ENCODE measurements at regions not wholly inside any gene's neighbourhood (a gene's known extent, or its start where the extent isn't known, plus 50 kb on each side); places are given as distances from the start of the nearest gene placed in this dataset.
"Not testable (repeated sequence)": the region's sequence is repeated elsewhere in the genome, so short reads cannot be mapped to it uniquely, and the experiment has no call there.

DNA sequence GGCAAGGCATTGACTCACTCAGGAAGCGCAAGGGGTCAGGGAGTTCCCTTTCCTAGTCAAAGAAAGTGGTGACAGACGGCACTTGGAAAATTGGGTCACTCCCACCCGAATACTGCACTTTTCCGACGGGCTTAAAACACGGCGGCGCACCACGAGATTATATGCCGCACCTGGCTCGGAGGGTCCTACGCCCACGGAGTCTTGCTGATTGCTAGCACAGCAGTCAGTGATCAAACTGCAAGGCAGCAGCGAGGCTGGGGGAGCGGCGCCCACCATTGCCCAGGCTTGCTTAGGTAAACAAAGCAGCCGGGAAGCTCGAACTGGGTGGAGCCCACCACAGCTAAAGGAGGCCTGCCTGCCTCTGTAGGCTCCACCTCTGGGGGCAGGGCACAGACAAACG is 240.5 kb upstream of the CNR1 start:
- not testable (repeated sequence) for TF ChIP-seq POLR2AphosphoS5 (IDR thresholded peaks at IDR 0.05)
- TF ChIP-seq, protein P1, sequence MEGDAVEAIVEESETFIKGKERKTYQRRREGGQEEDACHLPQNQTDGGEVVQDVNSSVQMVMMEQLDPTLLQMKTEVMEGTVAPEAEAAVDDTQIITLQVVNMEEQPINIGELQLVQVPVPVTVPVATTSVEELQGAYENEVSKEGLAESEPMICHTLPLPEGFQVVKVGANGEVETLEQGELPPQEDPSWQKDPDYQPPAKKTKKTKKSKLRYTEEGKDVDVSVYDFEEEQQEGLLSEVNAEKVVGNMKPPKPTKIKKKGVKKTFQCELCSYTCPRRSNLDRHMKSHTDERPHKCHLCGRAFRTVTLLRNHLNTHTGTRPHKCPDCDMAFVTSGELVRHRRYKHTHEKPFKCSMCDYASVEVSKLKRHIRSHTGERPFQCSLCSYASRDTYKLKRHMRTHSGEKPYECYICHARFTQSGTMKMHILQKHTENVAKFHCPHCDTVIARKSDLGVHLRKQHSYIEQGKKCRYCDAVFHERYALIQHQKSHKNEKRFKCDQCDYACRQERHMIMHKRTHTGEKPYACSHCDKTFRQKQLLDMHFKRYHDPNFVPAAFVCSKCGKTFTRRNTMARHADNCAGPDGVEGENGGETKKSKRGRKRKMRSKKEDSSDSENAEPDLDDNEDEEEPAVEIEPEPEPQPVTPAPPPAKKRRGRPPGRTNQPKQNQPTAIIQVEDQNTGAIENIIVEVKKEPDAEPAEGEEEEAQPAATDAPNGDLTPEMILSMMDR (IDR thresholded peaks at IDR 0.05): not testable (repeated sequence)

Measured in upper lobe of left lung (tissue), 4 donors.